K562 (cell line): ENCODE measurements at regions not wholly inside any gene's neighbourhood (a gene's known extent, or its start where the extent isn't known, plus 50 kb on each side); places are given as distances from the start of the nearest gene placed in this dataset.
A peak's percentile ranks its signal among the peaks of the same experiment; 100 is the strongest.

Experiments
- BACH1 ChIP-seq: fragments of 200-800 bp; sonication (Bioruptor generic); IDR thresholded peaks from 2 replicates; pipeline ENCODE4 v1.6.1; 2016; ENCODE audit warnings: missing genetic modification characterization, missing compliant biosample characterization
- CAMTA2 ChIP-seq: fragments of 250-450 bp; sonication (Bioruptor Pico); conservative IDR thresholded peaks from 2 replicates; pipeline ENCODE4 v1.5.1; 2022
- ESRRA ChIP-seq: fragments of 450-650 bp; IDR thresholded peaks from 2 replicates; pipeline ENCODE4 v1.6.1; 2014; ENCODE audit warnings: low read depth, mild to moderate bottlenecking, moderate library complexity, borderline replicate concordance
- ILF3 ChIP-seq: fragments of 450-650 bp; IDR thresholded peaks from 2 replicates; pipeline ENCODE4 v1.6.1; 2018; ENCODE audit warnings: antibody characterized with exemption, mild to moderate bottlenecking, moderate library complexity, borderline replicate concordance
- PBX2 ChIP-seq, 2 experiments: IDR thresholded peaks in 1 of 2; conservative IDR thresholded peaks in 1 of 2; 2 replicates each; pipeline ENCODE4 v1.6.1; 2016; ENCODE audit warnings: low read depth in 2 of 2, mild to moderate bottlenecking in 1 of 2, missing compliant biosample characterization in 1 of 2, missing genetic modification characterization in 1 of 2, moderate library complexity in 1 of 2
- RBM25 ChIP-seq: fragments of 200-400 bp; formaldehyde crosslinking; IDR thresholded peaks from 2 replicates; pipeline ENCODE4 v1.6.1; 2018; ENCODE audit warnings: low read length, low read depth, moderate library complexity; ENCODE audit not compliant: severe bottlenecking
- SIN3B ChIP-seq: fragments of 450-650 bp; IDR thresholded peaks from 2 replicates; pipeline ENCODE4 v1.6.1; 2017; ENCODE audit warnings: low read depth, mild to moderate bottlenecking, moderate library complexity
- SOX6 ChIP-seq: fragments of 450-650 bp; IDR thresholded peaks from 2 replicates; pipeline ENCODE4 v1.6.1; 2014; ENCODE audit warnings: mild to moderate bottlenecking

DNA sequence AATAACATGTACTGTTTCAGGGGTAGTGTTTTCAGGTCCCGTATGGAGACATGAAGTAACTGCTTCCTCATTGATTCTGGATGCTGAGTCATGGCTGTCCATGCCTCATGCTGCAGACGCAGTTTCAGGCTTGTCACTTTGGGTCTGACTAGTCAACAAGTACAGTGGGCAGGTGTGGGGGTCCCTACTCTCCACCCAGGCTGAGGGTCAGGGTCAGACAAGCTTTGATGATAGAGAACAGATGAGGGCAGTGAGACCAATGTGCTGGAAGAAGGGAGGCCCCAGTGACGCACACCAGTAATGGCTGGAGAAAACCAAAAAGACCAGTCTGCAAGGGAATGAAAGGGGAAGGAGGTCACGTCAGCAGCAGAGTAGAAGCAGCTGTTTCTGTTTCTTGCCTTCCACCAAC lies 80.0 kb upstream of the NFIL3 start (continued):
- no peak for TF ChIP-seq SOX6
- TF ChIP-seq CAMTA2 (CRISPR knock-in tag), result no peak
- no peak for TF ChIP-seq SIN3B
- TF ChIP-seq RBM25, result no peak
- no peak for TF ChIP-seq ILF3
- peak; percentile 92 for TF ChIP-seq BACH1 (tag)
- TF ChIP-seq ESRRA, result no peak
- no peak for TF ChIP-seq PBX2 (CRISPR knock-in tag; IDR thresholded peaks at IDR 0.05; ENCODE audit: low read depth)
- TF ChIP-seq PBX2 (tag; conservative IDR thresholded peaks at IDR 0.05; ENCODE audit: low read depth), result 0 out of 2 replicates have a peak, but pooled peaks have one; percentile 15
